Colonic mucosa (tissue), 4 donors: ENCODE measurements at regions not wholly inside any gene's neighbourhood (a gene's known extent, or its start where the extent isn't known, plus 50 kb on each side); places are given as distances from the start of the nearest gene placed in this dataset.

Experiments
- DNase-seq: peaks from one replicate; pipeline ENCODE4 v3.0.0-alpha.2; 2020
- H3K27ac ChIP-seq: fragments of 200-600 bp; one replicate; pipeline ENCODE4 v1.8.0; 2021
- H3K27me3 ChIP-seq: fragments of 200-600 bp; one replicate; pipeline ENCODE4 v1.8.0; 2021
- H3K36me3 ChIP-seq: fragments of 200-600 bp; one replicate; pipeline ENCODE4 v1.8.0; 2021
- H3K4me1 ChIP-seq: fragments of 200-600 bp; one replicate; pipeline ENCODE4 v1.8.0; 2021; ENCODE audit warnings: mild to moderate bottlenecking
- H3K4me3 ChIP-seq: fragments of 200-600 bp; one replicate; pipeline ENCODE4 v1.8.0; 2021
- H3K9ac ChIP-seq, 2 donors: one replicate each; pipeline ENCODE4 v1.7.0; 2013; ENCODE audit warnings: control low read depth in 2 of 2, low read depth in 2 of 2, low read length in 2 of 2
- H3K9me3 ChIP-seq: fragments of 200-600 bp; one replicate; pipeline ENCODE4 v1.8.0; 2021
- intact Hi-C: fragments of 100-400 bp; cut with DNase I; formaldehyde crosslinking; loops from one replicate; pipeline ENCODE4 v1.14.1; 2022
- TF ChIP-seq, protein P1 (sequence below): fragments of 200-600 bp; IDR thresholded peaks from one replicate; pipeline ENCODE4 v1.8.0; 2022; ENCODE audit warnings: antibody characterized with exemption, mild to moderate bottlenecking
- donor health status: healthy.
- donor health status: DM: no; HTN: no; CAD: no.
- donor health status: DM: no; HTN: no; CAD: no.

DNA sequence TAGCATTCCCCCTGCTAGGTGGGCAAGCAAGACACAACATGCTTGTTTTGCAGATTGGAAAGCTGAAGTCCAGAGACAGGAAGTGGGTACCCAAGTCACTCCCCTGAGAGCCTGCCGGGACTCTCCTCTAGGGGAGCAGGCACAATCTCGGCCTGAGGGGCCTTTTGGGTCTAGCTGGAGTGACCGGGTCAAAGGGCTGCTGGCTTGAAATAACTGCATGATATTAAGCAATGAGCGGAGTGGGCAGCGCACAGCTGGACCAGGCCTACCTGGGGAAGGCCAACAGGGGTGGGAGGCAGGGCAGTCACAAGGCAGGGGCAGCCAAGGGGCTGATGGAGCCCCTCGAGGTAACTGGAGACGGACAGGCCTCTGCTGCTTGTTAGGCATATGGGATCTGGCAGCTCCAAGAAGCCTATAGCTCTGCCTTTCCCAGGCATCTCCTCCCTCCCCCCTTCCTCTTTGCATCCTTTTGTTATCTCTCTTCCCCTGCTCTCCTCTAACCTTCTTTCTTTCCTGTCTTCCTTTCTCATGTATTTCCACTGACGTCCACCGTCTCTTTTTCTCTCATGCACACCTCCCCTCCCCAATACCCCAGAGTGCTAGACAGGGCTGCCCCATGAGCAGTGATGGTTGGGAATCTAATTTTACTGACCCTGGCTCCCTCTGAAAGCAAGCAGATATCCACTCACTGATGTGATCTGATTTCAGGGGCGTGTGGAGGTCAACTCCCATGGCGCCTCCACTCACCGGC lies 237.5 kb downstream of the LOXHD1 start:
- Histone ChIP-seq H3K4me3 (no peak overlapping the region), H3K27me3 (no peaks in the 10 kb centered on the region), H3K27ac (no peak overlapping the region), H3K9me3 (no peaks in the 10 kb centered on the region), H3K36me3 (no peaks in the 10 kb centered on the region), H3K9ac (no peak overlapping the region), H3K4me1 (no peaks in the 10 kb centered on the region)
- TF ChIP-seq, protein P1, sequence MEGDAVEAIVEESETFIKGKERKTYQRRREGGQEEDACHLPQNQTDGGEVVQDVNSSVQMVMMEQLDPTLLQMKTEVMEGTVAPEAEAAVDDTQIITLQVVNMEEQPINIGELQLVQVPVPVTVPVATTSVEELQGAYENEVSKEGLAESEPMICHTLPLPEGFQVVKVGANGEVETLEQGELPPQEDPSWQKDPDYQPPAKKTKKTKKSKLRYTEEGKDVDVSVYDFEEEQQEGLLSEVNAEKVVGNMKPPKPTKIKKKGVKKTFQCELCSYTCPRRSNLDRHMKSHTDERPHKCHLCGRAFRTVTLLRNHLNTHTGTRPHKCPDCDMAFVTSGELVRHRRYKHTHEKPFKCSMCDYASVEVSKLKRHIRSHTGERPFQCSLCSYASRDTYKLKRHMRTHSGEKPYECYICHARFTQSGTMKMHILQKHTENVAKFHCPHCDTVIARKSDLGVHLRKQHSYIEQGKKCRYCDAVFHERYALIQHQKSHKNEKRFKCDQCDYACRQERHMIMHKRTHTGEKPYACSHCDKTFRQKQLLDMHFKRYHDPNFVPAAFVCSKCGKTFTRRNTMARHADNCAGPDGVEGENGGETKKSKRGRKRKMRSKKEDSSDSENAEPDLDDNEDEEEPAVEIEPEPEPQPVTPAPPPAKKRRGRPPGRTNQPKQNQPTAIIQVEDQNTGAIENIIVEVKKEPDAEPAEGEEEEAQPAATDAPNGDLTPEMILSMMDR = no peak
- intact Hi-C loops = no loop called here
- DNase-seq = no peak

DNA sequence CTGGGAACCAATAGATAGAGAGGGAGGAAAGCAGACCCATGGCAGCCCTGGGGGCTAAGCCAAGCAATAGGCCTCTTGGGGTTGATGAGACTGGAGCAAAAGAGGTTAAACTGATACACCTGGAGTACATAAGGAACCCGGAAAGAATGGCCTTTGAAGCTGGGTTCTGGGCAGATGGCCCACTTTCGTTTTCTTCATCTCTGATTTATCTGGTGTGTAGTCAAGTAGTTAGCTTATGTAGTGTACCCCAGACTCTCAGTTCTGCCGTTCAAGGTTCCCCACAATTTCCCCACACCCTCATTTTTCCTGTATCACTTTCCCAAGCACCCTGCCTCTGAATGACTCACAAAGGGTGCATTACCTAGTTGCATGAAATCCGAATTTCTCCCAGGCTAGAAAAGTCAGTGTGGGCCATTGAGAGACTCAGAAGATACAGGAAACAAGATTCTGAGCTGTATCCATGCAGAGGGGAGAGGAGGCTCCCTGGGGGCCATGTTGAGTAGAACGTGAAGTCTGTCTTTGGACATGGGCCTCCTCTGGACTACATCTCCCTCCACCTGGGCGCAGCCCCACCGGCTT lies 235.0 kb downstream of the LOXHD1 start:
- intact Hi-C loops = no loop called here
- no peak overlapping the region for H3K4me3 ChIP-seq
- DNase-seq = no peak
- H3K27ac ChIP-seq = no peak overlapping the region
- no peaks in the 10 kb centered on the region for H3K27me3 ChIP-seq
- H3K36me3 ChIP-seq = no peaks in the 10 kb centered on the region
- no peak overlapping the region for H3K9ac ChIP-seq
- TF ChIP-seq, protein P1 = no peak
- H3K9me3 ChIP-seq = no peaks in the 10 kb centered on the region
- no peaks in the 10 kb centered on the region for H3K4me1 ChIP-seq

DNA sequence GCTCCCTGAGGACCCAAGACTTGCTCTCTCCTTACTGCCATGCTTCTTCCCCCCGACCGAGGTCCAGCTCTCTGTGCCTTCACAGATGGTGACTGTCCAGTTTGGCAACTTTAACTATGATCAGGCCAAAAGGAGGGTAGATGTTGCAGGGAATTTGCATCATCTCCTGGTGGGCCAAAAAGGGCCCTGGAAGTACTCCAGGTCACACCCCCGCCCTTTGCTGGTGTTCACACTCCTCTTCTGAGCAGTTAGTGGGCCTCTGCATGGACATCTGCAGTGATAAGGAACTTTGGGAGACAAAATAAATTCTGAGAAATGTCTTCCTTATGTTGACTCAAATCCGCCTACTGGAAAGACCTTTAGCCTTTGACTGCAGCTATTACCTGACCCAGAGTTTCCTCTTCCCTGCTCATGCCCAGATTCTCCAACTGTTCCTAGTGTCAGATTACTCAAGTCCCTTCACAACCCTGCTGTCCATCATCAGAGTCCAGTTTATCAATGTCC lies 234.4 kb downstream of the LOXHD1 start:
- Histone ChIP-seq H3K27ac (no peak overlapping the region), H3K4me3 (no peak overlapping the region), H3K36me3 (no peaks in the 10 kb centered on the region), H3K9me3 (no peaks in the 10 kb centered on the region), H3K4me1 (no peaks in the 10 kb centered on the region), H3K27me3 (no peaks in the 10 kb centered on the region), H3K9ac (no peak overlapping the region)
- TF ChIP-seq, protein P1 = no peak
- intact Hi-C loops = no loop called here
- DNase-seq = no peak

DNA sequence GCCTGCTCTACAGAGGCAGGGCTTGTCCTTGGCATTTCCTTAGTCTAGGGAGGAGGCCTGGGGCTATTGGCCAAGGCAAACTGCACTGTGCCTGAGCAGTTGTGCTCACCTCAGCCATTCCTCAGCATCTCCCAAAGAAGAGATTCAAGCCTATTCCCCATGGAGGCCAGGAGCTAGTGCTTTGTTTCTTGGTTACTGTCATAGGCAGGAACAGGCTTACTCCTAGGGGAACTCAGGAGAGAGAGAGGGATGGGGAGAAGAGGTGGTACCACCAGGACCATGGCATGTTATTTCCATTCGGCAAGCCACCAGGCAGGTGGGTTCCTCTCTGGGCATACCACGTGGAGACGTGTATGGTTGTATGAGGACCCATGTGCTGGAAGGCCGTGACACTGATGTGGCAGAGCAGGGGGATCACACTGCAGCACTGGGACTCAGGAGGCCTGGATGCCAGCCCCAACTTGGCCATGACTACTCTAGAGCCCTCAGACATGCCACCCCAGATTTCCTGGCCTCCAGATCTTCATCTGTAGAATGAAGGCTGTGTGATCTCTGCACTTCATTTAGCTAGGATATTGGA lies 233.7 kb downstream of the LOXHD1 start:
- Histone ChIP-seq H3K9ac (no peak overlapping the region), H3K9me3 (no peaks in the 10 kb centered on the region), H3K27me3 (no peaks in the 10 kb centered on the region), H3K36me3 (no peaks in the 10 kb centered on the region), H3K4me3 (no peak overlapping the region), H3K27ac (no peak overlapping the region), H3K4me1 (no peaks in the 10 kb centered on the region)
- TF ChIP-seq, protein P1 = no peak
- intact Hi-C loops = no loop called here
- no peak for DNase-seq

DNA sequence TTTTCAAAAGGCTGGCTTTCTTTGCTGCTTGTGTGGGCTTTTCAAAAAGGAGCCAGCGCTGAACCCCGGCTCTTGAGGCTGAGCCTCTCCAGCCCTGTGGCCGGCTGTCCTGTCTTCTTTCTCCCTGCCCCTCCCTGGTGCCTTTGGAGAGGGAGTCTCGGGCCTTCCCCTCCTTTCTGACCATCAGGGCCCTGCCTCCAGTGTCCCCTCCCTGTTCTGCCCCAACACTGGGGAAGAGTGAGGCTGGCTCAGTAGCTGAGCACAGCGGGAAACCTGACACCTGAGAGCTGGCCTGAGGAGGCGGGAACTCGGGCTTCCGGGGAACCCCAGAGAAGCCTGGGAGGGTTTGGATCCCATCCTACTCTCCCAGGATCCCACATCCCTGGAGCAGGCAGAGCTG lies 232.1 kb downstream of the LOXHD1 start:
- H3K27me3 ChIP-seq = no peaks in the 10 kb centered on the region
- intact Hi-C loops = no loop called here
- H3K36me3 ChIP-seq = no peaks in the 10 kb centered on the region
- H3K4me3 ChIP-seq = no peak overlapping the region
- H3K27ac ChIP-seq = no peak overlapping the region
- H3K4me1 ChIP-seq = no peaks in the 10 kb centered on the region
- DNase-seq = no peak
- no peaks in the 10 kb centered on the region for H3K9me3 ChIP-seq
- no peak overlapping the region for H3K9ac ChIP-seq
- TF ChIP-seq, protein P1 = no peak
